Stimulated activated CD4-positive, alpha-beta T cell treated with anti-CD3 and anti-CD28 coated beads, Interleukin-2, amount 100 ng/mL, for 48 hours (primary cell): ENCODE measurements at regions not wholly inside any gene's neighbourhood (a gene's known extent, or its start where the extent isn't known, plus 50 kb on each side); places are given as distances from the start of the nearest gene placed in this dataset.

ENCODE experiments used
- DNase-seq, 2 donors: peaks; one replicate each; pipeline ENCODE4 v3.0.0-alpha.2; 2020

- no peak for DNase-seq
Measured at GRCh38 chr3:127431066-127431465, 143.2 kb upstream of the PRR20G start.

DNA sequence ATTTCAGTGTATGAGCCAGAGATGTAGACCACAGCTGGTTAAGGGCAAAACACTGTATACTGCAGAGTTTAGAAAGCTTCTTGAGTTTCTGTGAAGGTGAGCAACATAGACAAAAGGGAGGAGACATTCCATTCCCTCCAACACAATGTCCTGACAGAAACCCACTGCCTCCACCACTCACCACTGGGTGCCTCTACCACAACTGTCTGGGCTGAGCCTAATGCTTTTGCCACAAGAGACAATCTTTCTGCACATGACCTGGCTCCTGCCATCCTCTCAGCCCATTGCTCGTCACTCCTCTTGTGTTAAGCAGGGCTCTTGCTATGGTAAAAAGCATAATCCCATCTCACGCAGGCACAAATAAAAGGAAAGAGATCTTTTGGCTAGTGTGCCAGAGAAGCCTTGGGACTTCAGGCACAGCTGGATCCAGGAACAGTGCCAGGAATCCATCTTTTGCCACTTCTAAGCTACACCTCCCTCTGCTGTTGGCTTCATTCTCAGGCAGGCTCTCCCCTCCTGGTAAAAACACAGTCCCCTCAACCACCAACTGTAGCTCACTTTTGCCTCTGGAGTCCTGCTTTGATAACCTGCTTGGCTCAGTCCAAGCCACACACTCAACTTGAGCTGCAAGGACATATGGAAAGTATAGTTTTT is 140.6 kb upstream of the PRR20G start:
- no peak for DNase-seq

DNA sequence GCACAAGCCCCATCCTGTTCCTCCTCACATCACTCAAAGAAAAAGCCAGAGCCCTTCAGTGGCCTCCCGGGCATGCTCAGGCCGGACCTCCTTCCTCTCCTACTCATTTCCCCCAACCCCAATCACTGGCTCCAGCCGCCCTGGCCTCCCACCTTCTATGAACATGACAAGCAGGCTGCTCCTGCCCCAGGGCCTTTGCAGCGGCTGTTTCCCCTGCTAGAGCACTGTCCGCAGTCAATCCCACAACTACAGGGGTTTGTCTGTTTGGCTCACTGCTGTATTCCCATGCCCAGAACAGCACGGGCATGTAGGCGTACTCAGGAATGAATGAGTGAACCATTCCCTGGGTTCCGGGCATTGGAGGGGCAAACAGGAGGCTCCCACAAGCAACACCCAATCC is 139.8 kb upstream of the PRR20G start:
- DNase-seq, result no peak

DNA sequence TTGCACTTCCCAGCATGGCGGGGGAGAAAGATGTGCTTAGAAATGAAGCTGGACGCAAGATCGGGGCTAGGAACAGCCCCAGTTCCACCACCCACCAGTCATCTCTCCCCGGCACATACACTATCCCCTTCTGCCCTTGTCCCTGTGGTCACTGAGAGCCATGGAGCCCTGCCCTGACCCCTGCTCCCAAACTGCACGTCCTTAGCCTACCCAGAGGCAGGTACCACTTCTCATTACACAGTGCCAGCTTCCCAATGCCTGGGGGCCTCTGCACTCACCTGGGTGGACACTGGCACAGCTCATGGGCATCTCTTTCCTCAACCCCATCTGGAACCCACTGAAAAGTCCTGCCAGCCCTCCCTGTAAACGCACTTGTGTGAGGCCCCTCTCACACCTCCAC is 139.3 kb upstream of the PRR20G start:
- no peak for DNase-seq

GRCh38 chr3:127426444-127427153 is 138.8 kb upstream of the PRR20G start:
- no peak for DNase-seq

GRCh38 chr3:127425505-127426443 is 137.9 kb upstream of the PRR20G start:
- no peak for DNase-seq

GRCh38 chr3:127424766-127425504 is 137.1 kb upstream of the PRR20G start:
- DNase-seq, result no peak

- DNase-seq, result no peak
Measured at GRCh38 chr3:127423856-127424765, 136.3 kb upstream of the PRR20G start.

DNA sequence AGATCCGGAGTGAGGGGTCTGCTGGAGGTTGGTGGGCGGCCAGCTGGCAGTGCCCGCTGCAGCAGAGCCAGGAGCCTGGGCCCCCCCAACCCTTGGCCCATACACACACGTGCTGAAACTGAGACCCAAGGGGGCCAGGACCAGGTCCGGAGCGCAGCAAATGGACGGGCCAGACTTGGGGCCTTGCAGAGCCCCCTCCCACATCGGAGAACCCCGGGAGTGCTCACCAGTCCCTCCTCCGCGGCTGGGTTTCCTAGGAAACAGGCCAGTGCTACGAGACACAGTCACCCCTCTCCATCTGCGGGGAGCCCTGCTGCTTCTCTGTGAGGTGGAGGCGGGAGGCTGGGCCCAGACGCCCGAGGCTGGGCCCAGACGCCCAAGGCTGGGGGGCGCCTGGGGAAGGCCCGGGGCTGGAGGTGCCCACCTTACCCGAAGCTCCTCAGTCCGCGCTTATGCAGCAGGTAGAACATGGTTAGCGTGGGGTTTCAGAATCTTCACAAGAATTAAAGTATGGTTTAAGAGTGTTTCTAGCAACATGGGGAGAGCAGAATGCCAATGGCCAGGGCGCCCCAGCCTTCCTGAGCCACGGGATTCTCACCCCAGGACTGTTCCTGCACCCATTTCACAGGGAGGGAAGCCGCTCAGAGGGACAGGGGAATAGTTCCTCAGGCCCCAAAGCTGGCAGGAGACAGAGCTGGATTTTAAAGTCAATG is 135.0 kb upstream of the PRR20G start:
- DNase-seq, result no peak

DNA sequence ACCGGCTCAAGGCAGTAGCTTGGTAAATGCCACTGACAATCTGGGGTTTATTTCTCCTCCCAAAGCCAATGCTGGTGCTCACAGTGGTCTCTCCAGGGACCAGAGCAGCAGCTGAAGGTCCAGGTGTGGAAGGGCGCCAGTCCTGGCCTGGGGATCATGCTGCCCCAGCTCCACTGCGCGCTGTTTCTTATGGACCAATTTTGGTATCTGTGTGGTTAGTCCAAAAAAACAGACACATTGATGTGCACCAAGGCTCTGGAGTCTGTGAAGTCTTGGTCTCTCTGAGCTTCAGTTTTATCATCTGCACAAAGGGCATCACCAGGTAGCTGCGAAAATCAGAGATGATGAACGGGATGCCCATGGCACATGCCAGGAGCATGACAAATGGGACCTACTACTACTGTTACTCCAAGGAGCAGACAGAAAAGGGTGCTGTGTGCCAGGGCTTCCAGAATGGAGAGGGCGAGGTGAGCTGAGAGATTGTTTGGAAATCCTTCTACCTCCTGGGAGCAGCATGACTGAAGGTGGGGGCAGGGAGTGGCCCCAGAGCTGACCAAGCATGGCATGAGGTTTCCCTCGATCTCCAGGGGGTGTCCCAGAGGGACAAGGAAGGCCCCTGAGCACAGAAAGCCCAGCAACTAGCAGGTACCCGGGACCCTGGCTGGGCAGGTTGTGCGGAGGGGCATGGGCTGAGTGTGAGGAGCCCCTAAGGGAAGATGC is 134.3 kb upstream of the PRR20G start:
- no peak for DNase-seq

GRCh38 chr3:127420829-127421228 is 133.0 kb upstream of the PRR20G start:
- no peak for DNase-seq

DNA sequence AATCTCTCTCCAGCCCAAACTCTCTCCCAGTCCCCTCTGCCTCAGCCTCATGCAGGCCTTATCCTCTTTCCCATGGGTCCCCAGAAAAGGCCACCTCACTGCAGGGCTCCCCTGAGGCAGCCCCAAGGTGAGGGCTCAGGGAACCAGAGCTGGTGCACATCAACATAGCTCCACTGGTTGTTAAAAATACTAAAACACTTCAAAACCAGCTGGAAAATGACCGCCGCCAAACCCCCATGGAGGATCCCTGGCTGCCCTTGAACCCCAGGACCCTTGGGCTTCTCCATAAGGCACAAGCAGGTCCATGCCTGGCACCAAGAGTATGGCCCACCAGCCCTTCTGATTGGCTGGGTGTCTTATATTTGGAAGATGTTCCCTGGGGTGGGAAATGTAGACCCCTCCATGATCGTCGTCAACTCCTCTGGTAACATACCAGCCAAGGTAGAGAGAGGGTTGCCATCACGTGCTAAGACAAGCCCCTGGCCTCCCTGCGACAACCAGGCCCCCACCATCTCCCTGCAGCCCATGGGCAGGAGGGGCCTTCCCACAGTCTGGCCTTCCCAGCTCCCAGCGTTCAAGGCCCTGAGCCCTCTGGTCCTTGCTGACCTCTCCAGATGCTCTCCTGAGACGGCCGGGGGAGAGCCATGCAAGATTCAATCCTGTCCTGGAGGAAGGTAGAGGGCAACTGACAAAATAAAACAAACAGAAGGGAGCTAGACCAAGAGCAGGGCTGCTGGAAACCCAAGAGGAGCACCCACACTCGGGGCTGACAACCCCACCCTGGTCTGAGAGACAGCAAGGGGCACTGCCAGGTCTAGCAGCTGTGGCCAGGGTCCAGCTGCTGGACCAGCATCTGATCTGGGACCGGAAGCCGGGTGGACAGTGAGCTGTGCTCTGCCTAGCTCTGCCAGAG is 132.1 kb upstream of the PRR20G start:
- DNase-seq, result no peak

DNA sequence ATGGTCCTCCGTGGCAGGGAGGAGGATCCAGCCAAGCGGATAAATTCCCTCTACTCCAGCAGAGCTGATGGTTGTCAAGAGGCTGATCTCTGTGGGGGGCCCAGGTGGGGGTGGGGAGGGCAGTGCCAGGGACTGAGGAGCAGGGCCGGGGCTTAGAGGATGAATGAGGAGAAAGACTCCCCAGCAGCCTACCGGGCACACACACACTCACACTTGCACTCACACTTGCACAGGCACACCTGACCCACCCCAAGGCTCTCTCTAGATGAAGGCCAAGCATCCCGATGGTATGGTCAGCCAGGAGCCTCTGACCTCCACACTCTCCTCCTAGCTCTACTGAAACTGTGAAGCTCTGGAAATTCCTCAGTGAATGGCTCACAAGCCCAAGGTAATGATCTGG is 131.3 kb upstream of the PRR20G start:
- DNase-seq, result no peak

DNA sequence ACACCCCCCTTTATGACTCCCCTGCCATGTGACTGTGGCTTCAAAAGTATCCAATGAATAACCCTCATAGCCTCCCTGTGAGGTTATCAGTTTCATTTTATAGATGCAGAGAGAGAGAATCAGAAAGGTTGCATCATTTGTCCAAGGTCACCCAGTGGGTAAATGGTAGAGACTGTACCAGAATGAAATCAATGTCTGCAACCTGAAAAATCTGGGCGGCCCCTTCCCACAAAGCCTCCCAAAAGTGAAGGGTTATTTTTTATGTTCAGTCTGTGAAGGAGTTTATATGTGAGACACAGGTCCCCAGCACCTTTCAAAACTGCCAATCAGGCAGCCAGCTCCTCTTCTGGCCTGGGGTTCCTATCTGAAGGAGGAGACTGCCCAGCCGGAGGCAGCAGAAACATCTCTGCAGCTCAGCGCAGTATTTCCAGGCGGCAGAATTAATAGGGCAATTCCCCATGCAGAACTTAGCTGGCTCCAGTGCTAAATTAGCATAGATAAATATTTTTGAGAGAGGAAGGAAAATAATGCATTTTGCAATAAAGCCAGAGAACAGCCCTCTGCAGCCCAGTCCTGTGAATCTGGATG is 130.8 kb upstream of the PRR20G start:
- DNase-seq, result no peak

- no peak for DNase-seq
Measured at GRCh38 chr3:127417709-127418559, 130.1 kb upstream of the PRR20G start.

DNA sequence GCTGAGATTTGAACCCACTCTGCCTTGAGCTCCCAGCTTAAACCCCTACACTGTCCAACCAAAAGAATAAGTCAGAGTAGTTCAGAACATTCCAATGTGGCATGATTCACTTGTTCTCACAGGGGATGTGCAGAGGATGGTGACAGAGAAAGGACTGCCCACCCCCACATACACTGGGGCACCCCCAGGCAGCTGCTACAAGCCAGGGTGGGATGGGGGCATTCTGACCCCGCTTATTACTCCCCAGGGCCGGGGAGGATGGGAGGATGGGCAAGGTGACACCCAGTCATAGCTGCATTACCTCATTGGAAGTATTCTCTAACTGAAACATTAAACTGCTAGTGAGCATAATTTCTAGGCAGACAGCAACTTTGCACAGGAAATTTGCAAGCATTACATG is 126.0 kb upstream of the PRR20G start:
- DNase-seq, result no peak

DNA sequence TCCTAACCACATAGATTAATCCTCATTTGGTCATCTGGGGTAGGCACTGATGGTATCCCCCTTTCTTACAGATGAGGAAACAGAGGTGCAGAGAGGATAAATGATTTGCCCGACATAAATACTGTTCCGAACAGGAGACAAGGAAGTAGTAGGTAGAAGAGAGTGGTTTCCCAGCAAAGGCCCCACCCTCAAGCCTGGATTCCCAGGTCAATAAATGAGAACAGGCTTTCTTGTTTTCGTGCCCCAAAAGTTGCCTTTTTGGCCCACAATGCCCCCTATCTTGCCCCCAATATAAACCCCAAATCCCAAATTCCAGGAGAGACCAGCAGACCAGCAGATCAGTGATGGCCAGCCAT is 125.5 kb upstream of the PRR20G start:
- DNase-seq, result no peak
